ENCODE measurements at regions not wholly inside any gene's neighbourhood (a gene's known extent, or its start where the extent isn't known, plus 50 kb on each side); places are given as distances from the start of the nearest gene placed in this dataset.

- TF ChIP-seq ASH2L (IDR thresholded peaks at IDR 0.05; ENCODE audit: low read length): peak; percentile 3
Observed at GRCh38 chr1:47709019-47709871, 271.4 kb downstream of the FOXD2 start (continued).

Measured in H1 (cell line).